Smooth muscle cell (in vitro differentiated cells): ENCODE measurements at regions not wholly inside any gene's neighbourhood (a gene's known extent, or its start where the extent isn't known, plus 50 kb on each side); places are given as distances from the start of the nearest gene placed in this dataset.

Experiments used
- DNase-seq: peaks from one replicate; lab custom pipeline; 2025; ENCODE audit not compliant: unreplicated experiment; lab: John Stamatoyannopoulos, UW
- H2AFZ ChIP-seq: fragments of 200-600 bp; sonication (generic); 2 replicates; pipeline ENCODE4 v1.6.0; 2016; ENCODE audit warnings: antibody characterized with exemption, low read depth, mild to moderate bottlenecking
- H3F3A ChIP-seq: fragments of 200-600 bp; sonication (generic); 2 replicates; pipeline ENCODE4 v1.6.0; 2017; ENCODE audit warnings: antibody characterized with exemption, low read depth
- H3K27ac ChIP-seq: fragments of 200-600 bp; sonication (generic); 2 replicates; pipeline ENCODE4 v1.5.1; 2016; ENCODE audit warnings: low read depth, mild to moderate bottlenecking
- H3K27me3 ChIP-seq: fragments of 200-600 bp; sonication (generic); 2 replicates; pipeline ENCODE4 v1.6.1; 2016; ENCODE audit warnings: low read depth, mild to moderate bottlenecking
- H3K36me3 ChIP-seq: fragments of 200-600 bp; sonication (generic); 2 replicates; pipeline ENCODE4 v1.5.1; 2016; ENCODE audit warnings: low read depth
- H3K4me1 ChIP-seq: fragments of 200-600 bp; sonication (generic); 2 replicates; pipeline ENCODE4 v1.5.1; 2016; ENCODE audit warnings: low read depth
- H3K4me2 ChIP-seq: fragments of 200-600 bp; sonication (generic); 2 replicates; pipeline ENCODE4 v1.6.0; 2016; ENCODE audit warnings: mild to moderate bottlenecking
- H3K4me3 ChIP-seq: fragments of 200-600 bp; sonication (generic); 2 replicates; pipeline ENCODE4 v1.5.1; 2016; ENCODE audit warnings: mild to moderate bottlenecking
- H3K79me2 ChIP-seq: fragments of 200-600 bp; sonication (generic); 2 replicates; pipeline ENCODE4 v1.6.0; 2016; ENCODE audit warnings: low read depth, mild to moderate bottlenecking
- H3K9ac ChIP-seq: fragments of 200-600 bp; sonication (generic); 2 replicates; pipeline ENCODE4 v1.6.0; 2016; ENCODE audit warnings: low read depth
- H3K9me3 ChIP-seq: fragments of 200-600 bp; sonication (generic); replicated peaks from 2 replicates; pipeline ENCODE4 v1.5.1; 2016; ENCODE audit warnings: low read depth
- H4K20me1 ChIP-seq: fragments of 200-600 bp; sonication (generic); 2 replicates; pipeline ENCODE4 v1.6.0; 2016; ENCODE audit warnings: low read depth
- WGBS: methylation state at CpG from one replicate; pipeline ENCODE4 v1.1.7; 2016; ENCODE audit warnings: low lambda C conversion rate; 5-methylcytosine and 5-hydroxymethylcytosine counted together
- TF ChIP-seq, protein P1 (sequence below): fragments of 200-600 bp; sonication (generic); IDR thresholded peaks from 2 replicates; pipeline ENCODE4 v1.5.1; 2017; ENCODE audit warnings: borderline replicate concordance, mild to moderate bottlenecking, antibody characterized with exemption; ENCODE audit not compliant: insufficient read depth, poor library complexity, severe bottlenecking

DNA sequence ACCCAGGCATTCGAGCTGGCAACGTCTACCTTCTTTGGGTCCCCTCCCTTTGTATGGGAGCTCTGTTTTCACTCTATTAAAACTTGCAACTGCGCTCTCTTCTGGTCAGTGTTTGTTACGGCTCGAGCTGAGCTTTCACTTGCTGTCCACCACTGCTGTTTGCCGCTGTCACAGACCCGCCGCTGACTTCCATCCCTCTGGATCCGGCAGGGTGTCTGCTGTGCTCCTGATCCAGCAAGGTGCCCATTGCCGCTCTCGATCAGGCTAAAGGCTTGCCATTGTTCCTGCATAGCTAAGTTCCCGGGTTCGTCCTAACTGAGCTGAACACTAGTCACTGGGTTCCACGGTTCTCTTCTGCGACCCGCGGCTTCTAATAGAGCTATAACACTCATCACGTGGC lies 183.5 kb upstream of the GALNTL6 start:
- no peaks in the 10 kb centered on the region for H3K79me2 ChIP-seq
- no peak overlapping the region for H2AFZ ChIP-seq
- no peaks in the 10 kb centered on the region for H3F3A ChIP-seq
- no peaks in the 10 kb centered on the region for H4K20me1 ChIP-seq
- H3K9me3 ChIP-seq = no peaks in the 10 kb centered on the region
- no peaks in the 10 kb centered on the region for H3K27me3 ChIP-seq
- H3K27ac ChIP-seq = no peak overlapping the region
- H3K9ac ChIP-seq = no peak overlapping the region
- H3K4me1 ChIP-seq = no peaks in the 10 kb centered on the region
- no peak overlapping the region for H3K4me2 ChIP-seq
- TF ChIP-seq, protein P1, sequence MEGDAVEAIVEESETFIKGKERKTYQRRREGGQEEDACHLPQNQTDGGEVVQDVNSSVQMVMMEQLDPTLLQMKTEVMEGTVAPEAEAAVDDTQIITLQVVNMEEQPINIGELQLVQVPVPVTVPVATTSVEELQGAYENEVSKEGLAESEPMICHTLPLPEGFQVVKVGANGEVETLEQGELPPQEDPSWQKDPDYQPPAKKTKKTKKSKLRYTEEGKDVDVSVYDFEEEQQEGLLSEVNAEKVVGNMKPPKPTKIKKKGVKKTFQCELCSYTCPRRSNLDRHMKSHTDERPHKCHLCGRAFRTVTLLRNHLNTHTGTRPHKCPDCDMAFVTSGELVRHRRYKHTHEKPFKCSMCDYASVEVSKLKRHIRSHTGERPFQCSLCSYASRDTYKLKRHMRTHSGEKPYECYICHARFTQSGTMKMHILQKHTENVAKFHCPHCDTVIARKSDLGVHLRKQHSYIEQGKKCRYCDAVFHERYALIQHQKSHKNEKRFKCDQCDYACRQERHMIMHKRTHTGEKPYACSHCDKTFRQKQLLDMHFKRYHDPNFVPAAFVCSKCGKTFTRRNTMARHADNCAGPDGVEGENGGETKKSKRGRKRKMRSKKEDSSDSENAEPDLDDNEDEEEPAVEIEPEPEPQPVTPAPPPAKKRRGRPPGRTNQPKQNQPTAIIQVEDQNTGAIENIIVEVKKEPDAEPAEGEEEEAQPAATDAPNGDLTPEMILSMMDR = no peak
- no peak overlapping the region for H3K4me3 ChIP-seq
- 77% methylated on average over 18 of the region's 18 CpGs for WGBS
- DNase-seq = no peak
- no peaks in the 10 kb centered on the region for H3K36me3 ChIP-seq

DNA sequence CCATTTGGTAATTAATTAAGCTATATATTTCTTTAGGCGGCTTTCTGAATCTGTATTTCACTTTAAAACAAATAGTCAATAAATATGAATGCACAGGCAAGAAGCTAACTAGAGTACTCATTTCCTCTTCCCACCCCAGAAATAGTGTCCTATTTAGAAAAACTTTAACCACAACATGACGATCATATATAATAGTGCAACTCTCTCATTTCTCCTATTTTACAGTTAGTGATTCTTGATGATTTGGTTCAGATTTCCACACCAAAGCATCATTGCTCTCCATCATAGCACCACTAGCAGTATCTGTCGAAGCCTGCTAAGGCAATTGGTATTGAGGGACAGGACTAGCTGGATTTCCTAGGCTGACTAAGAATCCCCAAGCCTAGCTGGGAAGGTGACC lies 184.0 kb upstream of the GALNTL6 start:
- Histone ChIP-seq H3K4me1 (no peaks in the 10 kb centered on the region), H4K20me1 (no peaks in the 10 kb centered on the region), H3K9ac (no peak overlapping the region), H3F3A (no peaks in the 10 kb centered on the region), H3K27me3 (no peaks in the 10 kb centered on the region), H3K79me2 (no peaks in the 10 kb centered on the region), H3K4me2 (no peak overlapping the region), H3K4me3 (no peak overlapping the region), H3K9me3 (no peaks in the 10 kb centered on the region), H3K27ac (no peak overlapping the region), H3K36me3 (no peaks in the 10 kb centered on the region), H2AFZ (no peak overlapping the region)
- WGBS = 92% methylated on average over 3 of the region's 3 CpGs
- no peak for DNase-seq
- TF ChIP-seq, protein P1 = no peak

DNA sequence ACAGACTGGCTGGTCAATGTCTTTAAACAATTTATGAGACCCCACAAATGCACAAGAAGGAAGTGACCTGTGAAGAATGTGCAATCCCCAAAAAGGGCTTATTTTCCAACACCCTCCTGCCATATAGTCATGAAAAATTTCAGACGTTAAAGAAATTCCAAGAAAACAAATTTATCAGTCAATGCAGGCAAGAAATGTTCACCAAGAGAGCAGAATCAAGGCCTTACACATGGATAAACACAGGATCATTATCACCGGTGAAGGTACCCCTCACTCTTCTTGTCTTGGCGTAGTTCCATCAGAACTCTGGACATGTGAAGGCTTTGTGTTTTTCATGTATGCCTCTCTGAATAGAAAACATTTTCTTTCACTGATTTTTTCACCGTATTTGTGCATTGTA lies 186.7 kb upstream of the GALNTL6 start:
- TF ChIP-seq, protein P1 = no peak
- Histone ChIP-seq H3K27ac (no peak overlapping the region), H3K79me2 (no peaks in the 10 kb centered on the region), H2AFZ (no peak overlapping the region), H3K9ac (no peak overlapping the region), H4K20me1 (no peaks in the 10 kb centered on the region), H3K4me3 (no peak overlapping the region), H3K9me3 (no peaks in the 10 kb centered on the region), H3K27me3 (no peaks in the 10 kb centered on the region), H3F3A (no peaks in the 10 kb centered on the region), H3K4me1 (no peaks in the 10 kb centered on the region), H3K4me2 (no peak overlapping the region), H3K36me3 (no peaks in the 10 kb centered on the region)
- 89% methylated on average over 4 of the region's 4 CpGs for WGBS
- no peak for DNase-seq

DNA sequence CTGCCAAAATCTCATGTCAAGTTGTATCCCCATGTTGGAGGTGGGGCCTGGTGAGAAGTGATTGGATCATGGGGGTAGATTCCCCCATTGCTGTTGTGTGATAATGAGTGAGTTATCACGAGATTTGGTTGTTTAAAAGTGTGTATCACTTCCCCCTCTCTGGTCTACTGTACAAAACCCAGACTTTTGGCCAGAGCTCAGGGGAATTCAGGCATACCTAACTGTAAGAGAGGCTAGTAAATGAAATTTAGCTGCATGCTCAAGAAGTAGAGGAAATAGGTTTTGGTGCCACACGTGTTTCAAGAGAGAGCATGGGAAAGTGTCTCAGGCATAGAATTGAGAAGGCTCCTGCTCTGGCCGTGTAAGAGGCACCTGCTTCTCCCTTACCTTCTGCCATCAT lies 190.5 kb upstream of the GALNTL6 start:
- no peak overlapping the region for H3K9ac ChIP-seq
- no peaks in the 10 kb centered on the region for H3K4me1 ChIP-seq
- H3K4me2 ChIP-seq = no peak overlapping the region
- TF ChIP-seq, protein P1 = no peak
- WGBS = 90% methylated on average over 3 of the region's 3 CpGs
- no peaks in the 10 kb centered on the region for H3F3A ChIP-seq
- H3K79me2 ChIP-seq = no peaks in the 10 kb centered on the region
- H4K20me1 ChIP-seq = no peaks in the 10 kb centered on the region
- H3K27ac ChIP-seq = no peak overlapping the region
- H3K9me3 ChIP-seq = no peaks in the 10 kb centered on the region
- no peak overlapping the region for H2AFZ ChIP-seq
- H3K27me3 ChIP-seq = no peaks in the 10 kb centered on the region
- no peak overlapping the region for H3K4me3 ChIP-seq
- DNase-seq = no peak
- no peaks in the 10 kb centered on the region for H3K36me3 ChIP-seq
